GM21825 (cell line): ENCODE measurements at regions not wholly inside any gene's neighbourhood (a gene's known extent, or its start where the extent isn't known, plus 50 kb on each side); places are given as distances from the start of the nearest gene placed in this dataset.

ENCODE experiments used
- ATAC-seq: cut with Tn5 transposase; IDR thresholded peaks from one replicate; pipeline ENCODE4 v1.9.1; 2021; ENCODE audit warnings: mild to moderate bottlenecking, moderate library complexity; ENCODE audit not compliant: unreplicated experiment

GRCh38 chr2:57753636-57754035, 293.0 kb upstream of the VRK2 start:
- no peak for ATAC-seq

GRCh38 chr2:57758686-57759085, 287.9 kb upstream of the VRK2 start:
- no peak for ATAC-seq

- ATAC-seq, result no peak
Measured at GRCh38 chr2:57759131-57759530, 287.5 kb upstream of the VRK2 start.

- peak; percentile 90 for ATAC-seq
Measured at GRCh38 chr2:57759822-57760300, 286.7 kb upstream of the VRK2 start.

- peak; percentile 60 for ATAC-seq
Measured at GRCh38 chr2:57760381-57760801, 286.2 kb upstream of the VRK2 start.

GRCh38 chr2:57776916-57777315, 269.7 kb upstream of the VRK2 start:
- no peak for ATAC-seq

- no peak for ATAC-seq
Measured at GRCh38 chr2:57782587-57782986, 264.0 kb upstream of the VRK2 start.

- ATAC-seq, result no peak
Measured at GRCh38 chr2:57793310-57793709, 253.3 kb upstream of the VRK2 start.

GRCh38 chr2:57796527-57796926, 250.1 kb upstream of the VRK2 start:
- no peak for ATAC-seq

- no peak for ATAC-seq
Measured at GRCh38 chr2:57798346-57798745, 248.3 kb upstream of the VRK2 start.

GRCh38 chr2:57802243-57802642, 244.4 kb upstream of the VRK2 start:
- ATAC-seq, result no peak

GRCh38 chr2:57804971-57805370, 241.6 kb upstream of the VRK2 start:
- ATAC-seq, result no peak

- no peak for ATAC-seq
Measured at GRCh38 chr2:57806449-57806968, 240.1 kb upstream of the VRK2 start.

- ATAC-seq, result peak; percentile 93
Measured at GRCh38 chr2:57809230-57809629, 237.4 kb upstream of the VRK2 start.

- ATAC-seq, result no peak
Measured at GRCh38 chr2:57821088-57821487, 225.5 kb upstream of the VRK2 start.

GRCh38 chr2:57828221-57828620, 218.4 kb upstream of the VRK2 start:
- no peak for ATAC-seq

GRCh38 chr2:57834666-57835065, 211.9 kb upstream of the VRK2 start:
- no peak for ATAC-seq

- ATAC-seq, result no peak
Measured at GRCh38 chr2:57842531-57842930, 204.1 kb upstream of the VRK2 start.

GRCh38 chr2:57843158-57843557, 203.4 kb upstream of the VRK2 start:
- ATAC-seq, result no peak

GRCh38 chr2:57848723-57849122, 197.9 kb upstream of the VRK2 start:
- ATAC-seq, result no peak

- ATAC-seq, result no peak
Measured at GRCh38 chr2:57849843-57850242, 196.8 kb upstream of the VRK2 start.

GRCh38 chr2:57850415-57851130, 196.0 kb upstream of the VRK2 start:
- ATAC-seq, result no peak

- ATAC-seq, result no peak
Measured at GRCh38 chr2:57855212-57855611, 191.4 kb upstream of the VRK2 start.
